ENCODE measurements at regions not wholly inside any gene's neighbourhood (a gene's known extent, or its start where the extent isn't known, plus 50 kb on each side); places are given as distances from the start of the nearest gene placed in this dataset.

- peak; percentile 81 for DNase-seq (ENCODE audit: low spot score)
These were observed 87.2 kb downstream of the PTTG1 start for GRCh38 chr5:160508780-160509361.

- DNase-seq (ENCODE audit: low spot score), result no peak
These were observed 89.8 kb downstream of the PTTG1 start for GRCh38 chr5:160511280-160511929.

Data from HT-29 (cell line).